ENCODE measurements at regions not wholly inside any gene's neighbourhood (a gene's known extent, or its start where the extent isn't known, plus 50 kb on each side); places are given as distances from the start of the nearest gene placed in this dataset.
"Not testable (repeated sequence)": the region's sequence is repeated elsewhere in the genome, so short reads cannot be mapped to it uniquely, and the experiment has no call there.

GRCh38 chr19:30686826-30687566, 314.8 kb downstream of the ZNF536 start:
- no peak for DNase-seq (ENCODE audit: low read depth in 4 of 4, low spot score in 1 of 4)

GRCh38 chr19:30686176-30686820, 314.1 kb downstream of the ZNF536 start:
- no peak for DNase-seq (ENCODE audit: low read depth in 4 of 4, low spot score in 1 of 4)

- DNase-seq (ENCODE audit: low read depth in 4 of 4, low spot score in 1 of 4) = no peak
These were observed 313.3 kb downstream of the ZNF536 start for GRCh38 chr19:30685426-30686000.

DNA sequence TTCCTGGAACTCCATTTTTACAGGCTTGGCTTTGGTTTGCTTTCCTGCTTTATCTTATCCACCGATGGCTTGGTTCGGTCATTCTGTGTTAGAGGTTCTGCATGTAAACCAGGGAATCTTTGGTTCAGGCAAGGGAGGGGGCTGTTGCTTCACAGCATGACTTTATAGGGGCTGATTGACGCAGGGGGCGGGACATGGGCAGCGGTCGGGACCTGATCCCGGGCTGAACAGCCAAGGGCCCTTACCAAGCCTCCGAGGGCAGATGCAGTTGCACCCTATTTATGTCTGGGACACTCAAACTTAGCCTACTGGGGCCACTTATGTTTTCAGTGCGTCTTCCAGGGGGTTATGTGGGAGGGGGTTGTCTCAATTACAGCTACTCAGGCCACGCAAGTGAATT, 312.4 kb downstream of the ZNF536 start:
- no peak for DNase-seq (ENCODE audit: low read depth in 4 of 4, low spot score in 1 of 4)

DNA sequence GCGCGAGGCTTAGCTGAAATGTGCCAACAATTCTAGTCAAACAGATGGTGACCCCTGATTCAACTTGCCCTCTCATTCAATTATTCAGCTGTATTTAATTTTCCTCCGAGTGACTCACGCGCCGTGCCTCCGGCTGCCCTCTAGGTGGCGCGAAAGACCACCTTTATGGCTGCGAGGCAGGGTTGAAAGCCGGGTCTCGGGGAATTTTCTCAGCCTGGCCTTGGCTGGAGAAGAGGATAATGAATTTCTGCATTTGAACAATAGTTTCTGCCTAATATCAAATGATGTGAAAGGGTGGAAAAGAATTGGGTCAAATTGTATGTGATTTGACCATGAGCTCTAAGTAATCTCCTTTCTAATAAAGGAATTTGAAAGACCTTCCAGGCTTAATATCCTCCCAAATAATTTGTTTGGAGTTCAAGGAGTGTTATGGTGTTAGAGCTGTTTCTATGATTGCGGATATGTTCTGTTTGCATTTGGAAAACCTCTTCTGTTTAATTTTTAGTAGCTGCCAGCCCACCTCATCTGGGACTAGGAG, 310.9 kb downstream of the ZNF536 start:
- peak; percentile 17 to 43 (median 30) for DNase-seq (ENCODE audit: low read depth in 4 of 4, low spot score in 1 of 4)

DNA sequence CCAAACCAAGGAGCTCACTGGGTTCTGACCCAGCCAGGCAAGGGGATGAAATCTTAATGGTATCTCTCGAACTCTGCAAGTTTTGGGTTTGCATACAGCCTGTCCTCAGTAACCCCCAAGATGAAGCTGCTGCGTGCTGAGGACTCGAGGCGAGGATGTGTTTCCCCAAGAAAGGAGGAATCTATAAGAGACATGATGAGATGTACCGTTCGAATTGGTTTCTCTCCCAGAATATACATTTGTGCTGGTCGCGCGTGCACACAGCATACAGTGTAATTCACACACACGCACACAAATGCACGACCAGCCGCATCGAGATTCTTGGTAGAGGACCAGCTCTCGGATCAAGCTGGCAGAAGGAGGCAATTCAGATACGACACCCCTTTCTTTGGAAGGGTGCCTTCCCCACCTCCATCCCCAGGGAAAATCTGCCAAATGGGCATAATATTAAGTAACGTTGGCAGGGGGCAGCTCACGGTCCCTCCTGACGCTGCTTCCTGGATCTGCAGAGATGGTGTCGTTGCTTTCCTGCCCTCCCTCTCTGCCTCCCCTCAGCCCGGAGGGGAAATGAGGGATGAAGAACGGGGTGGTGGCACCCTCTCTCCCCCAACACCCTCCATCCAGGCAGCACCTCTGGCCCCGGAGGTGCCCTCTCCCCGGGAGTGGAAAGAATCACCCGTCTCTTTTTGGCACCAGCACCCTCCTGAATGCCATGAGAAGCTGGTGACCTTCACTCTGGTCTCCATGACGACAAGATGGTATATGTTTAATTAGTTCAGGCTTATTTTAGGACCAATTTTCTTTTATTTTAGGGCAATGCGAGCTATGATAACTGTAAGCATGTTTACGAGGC, 310.2 kb downstream of the ZNF536 start:
- no peak for DNase-seq (ENCODE audit: low read depth in 4 of 4, low spot score in 1 of 4)

DNA sequence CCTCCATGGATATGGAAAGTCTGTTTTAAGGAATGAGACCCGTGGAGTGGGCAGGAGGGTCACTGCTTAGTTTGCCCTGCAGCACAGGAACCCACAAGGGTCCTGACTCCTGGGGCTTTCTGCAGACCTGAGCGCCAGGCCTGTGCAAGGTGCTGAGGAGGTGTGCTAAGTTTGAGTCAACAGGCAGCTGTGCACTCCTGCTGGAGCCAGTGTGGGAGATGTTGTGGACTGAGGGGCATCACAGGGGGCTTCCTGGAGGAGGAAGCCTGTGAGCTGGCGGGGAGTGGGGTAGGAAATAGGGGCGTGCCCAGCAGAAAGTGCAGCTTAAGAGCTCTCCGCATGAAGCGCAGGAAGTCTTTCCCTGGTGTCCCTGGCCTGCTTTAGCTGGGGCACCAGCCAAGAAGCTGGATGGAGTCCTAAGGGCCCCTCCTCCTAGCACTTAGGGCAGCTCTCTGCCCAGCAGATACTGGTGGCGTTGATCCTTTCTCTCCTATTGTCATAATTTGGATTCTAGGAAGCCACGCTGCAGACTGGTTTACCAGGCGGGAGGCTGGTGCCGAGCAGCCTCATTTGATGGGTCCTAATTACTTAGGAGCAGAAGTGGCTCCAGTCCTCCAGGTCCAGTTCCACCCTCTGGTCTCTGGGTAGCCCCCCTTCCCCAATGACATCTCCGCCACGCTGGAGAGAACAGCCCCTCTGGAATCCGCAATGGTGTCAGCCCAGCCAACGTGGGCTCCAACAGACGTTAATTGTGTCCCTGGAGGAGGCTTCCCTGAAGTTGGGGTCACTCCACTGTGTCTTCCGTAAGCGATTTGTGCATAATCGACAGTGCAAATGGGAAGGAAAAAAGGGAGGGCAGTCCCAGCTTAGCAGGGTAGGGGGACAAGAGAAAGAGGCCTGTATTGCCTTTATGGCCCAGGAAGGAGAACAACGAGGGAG, 309.2 kb downstream of the ZNF536 start:
- DNase-seq (ENCODE audit: low read depth in 4 of 4, low spot score in 1 of 4) = no peak

- DNase-seq (ENCODE audit: low read depth in 4 of 4, low spot score in 1 of 4) = not testable (repeated sequence)
These were observed 308.2 kb downstream of the ZNF536 start for GRCh38 chr19:30680399-30680798.

DNA sequence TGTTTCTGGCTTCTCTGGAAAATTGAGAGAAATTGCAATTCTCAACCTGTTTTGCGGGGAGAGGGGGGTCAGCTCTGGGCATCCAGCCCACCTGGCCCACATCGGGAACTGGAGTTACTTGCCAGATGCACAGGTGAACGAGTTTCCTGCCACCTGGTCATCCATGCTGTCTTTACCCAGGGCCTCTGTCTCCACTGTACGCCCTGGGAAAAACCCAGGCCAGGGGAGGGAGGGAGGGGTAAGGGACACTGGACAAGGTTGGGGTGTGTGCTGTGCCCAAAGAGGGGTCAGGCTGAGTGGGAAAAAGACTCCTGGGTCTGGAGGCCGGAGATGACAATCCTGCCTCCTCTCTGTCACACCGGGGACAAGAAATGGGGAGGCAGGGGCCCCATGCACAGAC, 307.6 kb downstream of the ZNF536 start:
- DNase-seq (ENCODE audit: low read depth in 4 of 4, low spot score in 1 of 4) = no peak

DNA sequence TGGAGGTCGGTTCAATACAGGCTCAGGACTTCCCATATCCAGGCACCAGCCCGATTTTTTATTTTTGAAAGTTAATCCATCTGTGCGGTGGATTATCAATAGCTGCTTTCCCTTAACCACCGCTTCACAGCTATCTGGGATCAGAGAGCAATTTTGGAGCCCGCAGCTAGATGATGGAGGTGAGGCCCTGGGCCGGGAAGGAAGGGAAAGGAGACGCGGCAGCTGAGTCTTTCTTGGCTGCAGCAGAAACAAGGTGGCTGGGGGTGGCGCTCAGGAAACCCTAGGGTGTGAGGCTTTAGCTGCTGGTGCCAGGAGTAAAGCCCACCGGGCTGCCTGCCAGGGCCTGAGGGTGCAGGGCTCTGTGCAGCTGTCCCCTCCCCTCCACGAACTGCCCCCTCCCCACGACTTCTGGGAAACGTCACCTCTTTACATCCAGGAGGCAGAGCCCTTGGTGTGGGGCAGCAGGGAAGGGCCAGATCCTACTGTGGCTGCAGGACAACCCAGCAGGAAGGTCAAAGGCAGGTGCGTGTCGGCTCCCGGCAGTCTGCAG, 307.0 kb downstream of the ZNF536 start:
- no peak for DNase-seq (ENCODE audit: low read depth in 4 of 4, low spot score in 1 of 4)

DNA sequence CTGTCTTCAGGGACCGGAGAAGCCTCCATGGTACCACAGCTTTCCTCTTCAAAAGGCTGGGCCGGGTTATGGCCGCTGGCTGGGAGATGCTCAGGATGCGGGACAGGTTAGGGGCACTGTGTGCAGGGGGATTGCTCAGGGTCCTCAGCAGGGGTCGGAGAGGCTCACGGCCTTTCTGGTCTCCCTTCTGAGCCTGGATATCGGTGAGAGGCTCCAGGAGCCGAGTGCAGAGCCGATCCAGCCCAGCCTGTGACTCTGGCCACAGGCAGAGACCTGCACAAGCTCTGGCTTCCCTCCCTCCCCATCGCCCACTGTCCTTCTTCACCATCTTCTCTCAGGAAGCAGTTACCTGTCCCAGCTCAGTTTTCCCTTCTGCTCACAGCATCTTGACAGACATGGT, 306.0 kb downstream of the ZNF536 start:
- DNase-seq (ENCODE audit: low read depth in 4 of 4, low spot score in 1 of 4) = no peak

GRCh38 chr19:30677702-30678101, 305.5 kb downstream of the ZNF536 start:
- DNase-seq (ENCODE audit: low read depth in 4 of 4, low spot score in 1 of 4) = no peak

GRCh38 chr19:30676990-30677679, 305.0 kb downstream of the ZNF536 start:
- no peak for DNase-seq (ENCODE audit: low read depth in 4 of 4, low spot score in 1 of 4)

DNA sequence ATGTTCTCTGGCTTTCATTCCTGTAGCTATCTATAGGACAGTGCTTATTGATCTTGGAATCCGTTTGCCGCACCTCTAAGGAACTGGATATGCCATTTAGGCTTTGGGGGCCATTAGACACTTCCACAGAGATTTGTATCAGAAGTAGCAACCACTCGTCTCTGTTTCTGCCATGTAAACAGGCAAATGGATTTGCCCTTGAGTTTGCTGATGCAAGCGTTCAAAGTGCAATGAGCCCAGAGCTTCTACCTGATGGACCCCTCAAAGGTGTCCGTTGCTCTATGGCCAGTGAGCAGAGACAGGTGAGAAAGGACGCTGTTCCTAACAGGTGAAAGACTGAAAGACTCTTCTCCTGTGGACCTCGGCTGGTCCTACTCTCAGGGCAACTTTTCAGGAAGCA, 302.9 kb downstream of the ZNF536 start:
- DNase-seq (ENCODE audit: low read depth in 4 of 4, low spot score in 1 of 4) = no peak

- no peak for DNase-seq (ENCODE audit: low read depth in 4 of 4, low spot score in 1 of 4)
These were observed 302.5 kb downstream of the ZNF536 start for GRCh38 chr19:30674656-30675055.

- DNase-seq (ENCODE audit: low read depth in 4 of 4, low spot score in 1 of 4) = no peak
These were observed 301.2 kb downstream of the ZNF536 start for GRCh38 chr19:30673336-30673735.

DNA sequence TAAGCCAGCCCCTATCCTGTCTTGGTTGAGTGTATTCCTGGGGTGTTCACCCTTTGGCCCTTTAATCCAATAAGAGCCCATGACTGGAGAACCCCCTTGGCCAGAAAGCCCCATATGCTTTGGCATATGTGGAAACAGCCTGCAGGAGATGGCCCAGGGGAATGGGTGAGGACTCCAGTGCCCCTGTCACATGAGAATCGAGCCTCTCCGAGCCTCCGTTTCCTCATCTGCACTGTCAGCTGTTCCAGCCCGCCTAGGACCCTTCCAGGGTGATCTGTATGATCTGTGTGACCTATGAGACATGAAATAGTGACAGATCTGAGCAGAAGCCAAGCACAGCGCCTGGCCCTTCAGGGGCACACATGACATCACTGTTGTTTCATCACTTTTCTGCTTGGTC, 300.7 kb downstream of the ZNF536 start:
- no peak for DNase-seq (ENCODE audit: low read depth in 4 of 4, low spot score in 1 of 4)

- DNase-seq (ENCODE audit: low read depth in 4 of 4, low spot score in 1 of 4) = no peak
These were observed 299.5 kb downstream of the ZNF536 start for GRCh38 chr19:30671622-30672051.

- no peak for DNase-seq (ENCODE audit: low read depth in 4 of 4, low spot score in 1 of 4)
These were observed 299.1 kb downstream of the ZNF536 start for GRCh38 chr19:30671367-30671619.

All from stimulated activated CD4-positive, alpha-beta T cell treated with anti-CD3 and anti-CD28 coated beads, Interleukin-1b, Interleukin-23, amount 100 ng/mL, for 24 hours (primary cell).